IMR-90 (cell line): ENCODE measurements at regions not wholly inside any gene's neighbourhood (a gene's known extent, or its start where the extent isn't known, plus 50 kb on each side); places are given as distances from the start of the nearest gene placed in this dataset.
"Not testable (repeated sequence)": the region's sequence is repeated elsewhere in the genome, so short reads cannot be mapped to it uniquely, and the experiment has no call there.

Source experiments
- ATAC-seq: fragments of 200-7000 bp; cut with Tn5 transposase; 2 replicates; pipeline ENCODE4 v1.9.1; 2020; ENCODE audit warnings: low read depth, mild to moderate bottlenecking, moderate library complexity
- BruUV-seq: library from RNA; stranded (reverse); fragments of 400-500 nt; replicated peaks from 2 replicates; lab custom pipeline; 2021; lab: Mats Ljungman, UMichigan
- CTCF ChIA-PET: fragments of 300-600 bp; formaldehyde crosslinking; extraction: SDS; loops from one replicate; lab custom pipeline; 2021; ENCODE audit warnings: antibody characterized with exemption; lab: Yijun Ruan, JAX
- POLR2A ChIA-PET: fragments of 300-600 bp; sonication (Branson Sonifier 250); formaldehyde crosslinking; loops from one replicate; lab custom pipeline; 2022; ENCODE audit warnings: antibody characterized with exemption; ENCODE audit not compliant: unreplicated experiment; lab: Charles Lee
- DNase-seq: peaks from one replicate; pipeline ENCODE4 v3.0.0; 2013
- H2AFZ ChIP-seq: replicated peaks from 2 replicates; pipeline ENCODE3; 2013; ENCODE audit warnings: low read length, mild to moderate bottlenecking; ENCODE audit not compliant: poor library complexity
- H2AK5ac ChIP-seq: 2 replicates; pipeline ENCODE4 v1.6.1; 2013; ENCODE audit warnings: low read depth, low read length, inconsistent platforms
- H2AK9ac ChIP-seq: replicated peaks from 2 replicates; pipeline ENCODE3; 2013; ENCODE audit warnings: mild to moderate bottlenecking, low read depth, low read length, moderate library complexity; ENCODE audit not compliant: poor library complexity
- H2BK120ac ChIP-seq: 2 replicates; pipeline ENCODE4 v1.6.1; 2013; ENCODE audit warnings: low read depth, low read length, inconsistent platforms
- H2BK15ac ChIP-seq: 3 replicates; pipeline ENCODE4 v1.6.1; 2013; ENCODE audit warnings: low read depth, low read length, inconsistent platforms
- H2BK20ac ChIP-seq: 2 replicates; pipeline ENCODE4 v1.6.1; 2013; ENCODE audit warnings: low read depth, mild to moderate bottlenecking, inconsistent platforms, low read length, moderate library complexity
- H2BK5ac ChIP-seq: 2 replicates; pipeline ENCODE4 v1.6.1; 2013; ENCODE audit warnings: mild to moderate bottlenecking, low read depth, low read length, inconsistent platforms; ENCODE audit not compliant: poor library complexity, severe bottlenecking
- H3K14ac ChIP-seq: replicated peaks from 2 replicates; pipeline ENCODE4 v1.6.1; 2013; ENCODE audit warnings: low read depth, low read length, inconsistent platforms
- H3K18ac ChIP-seq: 2 replicates; pipeline ENCODE4 v1.6.1; 2013; ENCODE audit warnings: low read depth, low read length, control low read depth
- H3K23ac ChIP-seq: 2 replicates; pipeline ENCODE4 v1.6.1; 2013; ENCODE audit warnings: low read depth, low read length, inconsistent platforms
- H3K27ac ChIP-seq: 2 replicates; pipeline ENCODE4 v1.5.1; 2013; ENCODE audit warnings: mild to moderate bottlenecking, control low read depth, low read length; ENCODE audit not compliant: insufficient read depth
- H3K27me3 ChIP-seq: 2 replicates; pipeline ENCODE4 v1.6.1; 2013; ENCODE audit warnings: low read length; ENCODE audit not compliant: control insufficient read depth, insufficient read depth
- H3K36me3 ChIP-seq: 2 replicates; pipeline ENCODE4 v1.6.1; 2013; ENCODE audit warnings: low read length, mixed read lengths; ENCODE audit not compliant: control insufficient read depth, insufficient read depth
- H3K4ac ChIP-seq: 2 replicates; pipeline ENCODE4 v1.6.1; 2013; ENCODE audit warnings: low read depth, low read length, inconsistent platforms
- H3K4me1 ChIP-seq: 2 replicates; pipeline ENCODE4 v1.6.1; 2013; ENCODE audit warnings: low read length, mixed read lengths; ENCODE audit not compliant: control insufficient read depth, insufficient read depth
- H3K4me2 ChIP-seq: 2 replicates; pipeline ENCODE4 v1.6.1; 2013; ENCODE audit warnings: low read depth, mild to moderate bottlenecking, control low read depth, low read length, moderate library complexity
- H3K4me3 ChIP-seq: 2 replicates; pipeline ENCODE4 v1.5.1; 2013; ENCODE audit warnings: low read depth, mild to moderate bottlenecking, control low read depth, low read length, moderate library complexity; ENCODE audit not compliant: insufficient read depth
- H3K56ac ChIP-seq: 2 replicates; pipeline ENCODE4 v1.6.1; 2013; ENCODE audit warnings: low read length, inconsistent platforms; ENCODE audit not compliant: insufficient read depth; ENCODE audit errors: extremely low read depth
- H3K79me1 ChIP-seq, 2 experiments: 2 replicates each; pipeline ENCODE4 v1.6.1; 2013; ENCODE audit warnings: low read length in 2 of 2, inconsistent platforms in 1 of 2, low read depth in 1 of 2
- H3K9ac ChIP-seq: 2 replicates; pipeline ENCODE4 v1.6.1; 2013; ENCODE audit warnings: low read depth, low read length, control low read depth
- H3K9me1 ChIP-seq: 2 replicates; pipeline ENCODE4 v1.6.1; 2013; ENCODE audit warnings: low read length, inconsistent platforms; ENCODE audit not compliant: insufficient read depth
- H3K9me3 ChIP-seq: 2 replicates; pipeline ENCODE4 v1.6.1; 2013; ENCODE audit warnings: low read length; ENCODE audit not compliant: control insufficient read depth, insufficient read depth
- H4K20me1 ChIP-seq: 2 replicates; pipeline ENCODE4 v1.6.1; 2013; ENCODE audit warnings: low read length, inconsistent platforms; ENCODE audit not compliant: insufficient read depth
- H4K5ac ChIP-seq: 2 replicates; pipeline ENCODE4 v1.6.1; 2013; ENCODE audit warnings: mild to moderate bottlenecking, low read depth, low read length, control low read depth
- H4K8ac ChIP-seq, 2 experiments: 2 replicates each; pipeline ENCODE4 v1.6.1; 2013; ENCODE audit warnings: low read depth in 2 of 2, low read length in 2 of 2, control low read depth in 1 of 2, inconsistent platforms in 1 of 2
- H4K91ac ChIP-seq: 2 replicates; pipeline ENCODE4 v1.6.1; 2013; ENCODE audit warnings: low read depth, low read length, inconsistent platforms; ENCODE audit not compliant: insufficient read depth
- BHLHE40 ChIP-seq: fragments of 150-350 bp; IDR thresholded peaks from 2 replicates; pipeline ENCODE4 v1.6.1; 2016; ENCODE audit warnings: mild to moderate bottlenecking, low read depth, low read length
- MXI1 ChIP-seq: IDR thresholded peaks from 2 replicates; pipeline ENCODE4 v1.6.1; 2012; ENCODE audit warnings: low read depth, mild to moderate bottlenecking, low read length, moderate library complexity, borderline replicate concordance
- POLR2A ChIP-seq: IDR thresholded peaks from 2 replicates; pipeline ENCODE4 v1.6.1; 2012; ENCODE audit warnings: mild to moderate bottlenecking, low read depth, low read length
- RCOR1 ChIP-seq: IDR thresholded peaks from 2 replicates; pipeline ENCODE4 v1.6.1; 2012; ENCODE audit warnings: mild to moderate bottlenecking, low read length, improper control_type of control experiment; ENCODE audit not compliant: insufficient replicate concordance
- WGBS, 2 experiments: methylation state at CpG; one replicate each; pipeline versions ENCODE4 v1.1.5 to v1.1.7; 2013; ENCODE audit warnings: missing lambda C conversion rate in 2 of 2; ENCODE audit not compliant: insufficient read length in 1 of 2; ENCODE audit errors: extremely low coverage in 2 of 2; 5-methylcytosine and 5-hydroxymethylcytosine counted together
- dilution Hi-C: fragments of 300-500 bp; cut with HindIII; formaldehyde crosslinking; loops from one replicate; pipeline ENCODE4 v1.14.3; 2018; ENCODE audit warnings: low sequenced_read_pairs; ENCODE audit not compliant: unreplicated experiment
- in situ Hi-C: fragments of 300-500 bp; cut with MboI; formaldehyde crosslinking; loops from 3 replicates; pipeline ENCODE4 v1.14.3; 2019; ENCODE audit warnings: low sequenced_read_pairs, inconsistent platforms, mixed read lengths
- intact Hi-C: fragments of 100-400 bp; cut with micrococcal nuclease; formaldehyde crosslinking; loops from 2 replicates; pipeline ENCODE4 v1.10.0; 2022
- TF ChIP-seq, protein P1 (sequence below): fragments of 150-350 bp; IDR thresholded peaks from 2 replicates; pipeline ENCODE4 v1.6.1; 2017; ENCODE audit warnings: mild to moderate bottlenecking, antibody characterized with exemption, low read length, low read depth

GRCh38 chr21:16218682-16219343 is 489.0 kb downstream of the USP25 start:
- no peak for DNase-seq
- Histone ChIP-seq H3K27me3 (no peaks in the 10 kb centered on the region), H3K4me1 (no peaks in the 10 kb centered on the region)

GRCh38 chr21:16224756-16225155 is 495.0 kb downstream of the USP25 start:
- H3K27ac ChIP-seq, CTCF ChIA-PET, H4K91ac ChIP-seq, H3K14ac ChIP-seq, H3K9ac ChIP-seq, dilution Hi-C loops, H2BK15ac ChIP-seq, H3K79me1 ChIP-seq, H3K18ac ChIP-seq, H2BK20ac ChIP-seq, H2AFZ ChIP-seq, H3K4me2 ChIP-seq, H3K9me3 ChIP-seq, H2BK120ac ChIP-seq, H3K36me3 ChIP-seq, intact Hi-C loops, H3K4me1 ChIP-seq, H3K56ac ChIP-seq, H3K27me3 ChIP-seq, DNase-seq, POLR2A ChIA-PET, H2AK5ac ChIP-seq, H2AK9ac ChIP-seq, in situ Hi-C loops, BruUV-seq, H4K8ac ChIP-seq, H4K20me1 ChIP-seq, H3K23ac ChIP-seq, H3K4me3 ChIP-seq, ATAC-seq, H4K5ac ChIP-seq, H3K9me1 ChIP-seq, H2BK5ac ChIP-seq, H3K4ac ChIP-seq: not testable (repeated sequence)
- WGBS, 2 experiments: no CpG with 5 or more reads among the region's 3 CpGs

More at GRCh38 chr21:16218682-16219343, 489.0 kb downstream of the USP25 start:
- ATAC-seq: no peak
- no peak overlapping the region for H3K23ac ChIP-seq
- no peak for TF ChIP-seq RCOR1
- TF ChIP-seq, protein P1, sequence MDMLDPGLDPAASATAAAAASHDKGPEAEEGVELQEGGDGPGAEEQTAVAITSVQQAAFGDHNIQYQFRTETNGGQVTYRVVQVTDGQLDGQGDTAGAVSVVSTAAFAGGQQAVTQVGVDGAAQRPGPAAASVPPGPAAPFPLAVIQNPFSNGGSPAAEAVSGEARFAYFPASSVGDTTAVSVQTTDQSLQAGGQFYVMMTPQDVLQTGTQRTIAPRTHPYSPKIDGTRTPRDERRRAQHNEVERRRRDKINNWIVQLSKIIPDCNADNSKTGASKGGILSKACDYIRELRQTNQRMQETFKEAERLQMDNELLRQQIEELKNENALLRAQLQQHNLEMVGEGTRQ: no peak
- TF ChIP-seq MXI1: no peak
- no peak for TF ChIP-seq POLR2A
- no peak for TF ChIP-seq BHLHE40
- POLR2A ChIA-PET: no interaction called here
- no TSS peak for BruUV-seq
- H3K79me1 ChIP-seq: no peaks in the 10 kb centered on the region
- no peak overlapping the region for H2AFZ ChIP-seq
- no peak overlapping the region for H4K5ac ChIP-seq
- intact Hi-C loops: no loop called here
- H4K8ac ChIP-seq: no peak overlapping the region
- dilution Hi-C loops: no loop called here
- H3K9ac ChIP-seq: no peak overlapping the region
- H3K56ac ChIP-seq: no peak overlapping the region
- in situ Hi-C loops: no loop called here
- H3K14ac ChIP-seq: no peak overlapping the region
- H3K4me2 ChIP-seq: no peak overlapping the region
- CTCF ChIA-PET: no interaction called here
- no peak overlapping the region for H2AK5ac ChIP-seq
- no peak overlapping the region for H2BK5ac ChIP-seq
- no peak overlapping the region for H3K27ac ChIP-seq
- H2BK20ac ChIP-seq: no peak overlapping the region
- no peak overlapping the region for H3K18ac ChIP-seq
- no peaks in the 10 kb centered on the region for H4K20me1 ChIP-seq
- H3K4ac ChIP-seq: no peak overlapping the region
- no peaks in the 10 kb centered on the region for H3K9me1 ChIP-seq
- no peak overlapping the region for H2BK15ac ChIP-seq
- H4K91ac ChIP-seq: no peak overlapping the region
- no peak overlapping the region for H3K4me3 ChIP-seq
- no peak overlapping the region for H2AK9ac ChIP-seq
- no peak overlapping the region for H2BK120ac ChIP-seq
- no peaks in the 10 kb centered on the region for H3K36me3 ChIP-seq
- no peaks in the 10 kb centered on the region for H3K9me3 ChIP-seq
- WGBS, 2 experiments: no CpG with 5 or more reads among the region's 4 CpGs
